ENCODE measurements at regions not wholly inside any gene's neighbourhood (a gene's known extent, or its start where the extent isn't known, plus 50 kb on each side); places are given as distances from the start of the nearest gene placed in this dataset.

- H3K9ac ChIP-seq (ENCODE audit: low read depth, low read length) = no peak overlapping the region
- H3K4me3 ChIP-seq (ENCODE audit: low read depth, low read length) = no peak overlapping the region
- H3K36me3 ChIP-seq (ENCODE audit: control insufficient read depth, insufficient read depth, low read length) = no peaks in the 10 kb centered on the region
- no peak overlapping the region for H3K27ac ChIP-seq (ENCODE audit: low read depth, low read length)
- H3K9me3 ChIP-seq (ENCODE audit: control insufficient read depth, insufficient read depth, low read length) = no peaks in the 10 kb centered on the region
- H3K27me3 ChIP-seq (ENCODE audit: control insufficient read depth, insufficient read depth, low read length) = no peaks in the 10 kb centered on the region
- H3K4me1 ChIP-seq (ENCODE audit: control insufficient read depth, insufficient read depth, low read length) = peaks cover 10% of the 10 kb centered on the region
These were observed 93.0 kb upstream of the CEP85L start for GRCh38 chr6:118744261-118744941.

- Histone ChIP-seq H3K4me1 (ENCODE audit: control insufficient read depth, insufficient read depth, low read length) (peaks cover 10% of the 10 kb centered on the region), H3K36me3 (ENCODE audit: control insufficient read depth, insufficient read depth, low read length) (no peaks in the 10 kb centered on the region), H3K27ac (ENCODE audit: low read depth, low read length) (no peak overlapping the region), H3K9ac (ENCODE audit: low read depth, low read length) (no peak overlapping the region), H3K9me3 (ENCODE audit: control insufficient read depth, insufficient read depth, low read length) (no peaks in the 10 kb centered on the region), H3K27me3 (ENCODE audit: control insufficient read depth, insufficient read depth, low read length) (no peaks in the 10 kb centered on the region), H3K4me3 (ENCODE audit: low read depth, low read length) (no peak overlapping the region)
These were observed 92.4 kb upstream of the CEP85L start for GRCh38 chr6:118743746-118744145.

- Histone ChIP-seq H3K27me3 (ENCODE audit: control insufficient read depth, insufficient read depth, low read length) (no peaks in the 10 kb centered on the region), H3K4me3 (ENCODE audit: low read depth, low read length) (no peak overlapping the region), H3K9ac (ENCODE audit: low read depth, low read length) (no peak overlapping the region), H3K27ac (ENCODE audit: low read depth, low read length) (no peak overlapping the region), H3K36me3 (ENCODE audit: control insufficient read depth, insufficient read depth, low read length) (no peaks in the 10 kb centered on the region), H3K4me1 (ENCODE audit: control insufficient read depth, insufficient read depth, low read length) (no peaks in the 10 kb centered on the region), H3K9me3 (ENCODE audit: control insufficient read depth, insufficient read depth, low read length) (no peaks in the 10 kb centered on the region)
These were observed 89.0 kb upstream of the CEP85L start for GRCh38 chr6:118740372-118740771.

DNA sequence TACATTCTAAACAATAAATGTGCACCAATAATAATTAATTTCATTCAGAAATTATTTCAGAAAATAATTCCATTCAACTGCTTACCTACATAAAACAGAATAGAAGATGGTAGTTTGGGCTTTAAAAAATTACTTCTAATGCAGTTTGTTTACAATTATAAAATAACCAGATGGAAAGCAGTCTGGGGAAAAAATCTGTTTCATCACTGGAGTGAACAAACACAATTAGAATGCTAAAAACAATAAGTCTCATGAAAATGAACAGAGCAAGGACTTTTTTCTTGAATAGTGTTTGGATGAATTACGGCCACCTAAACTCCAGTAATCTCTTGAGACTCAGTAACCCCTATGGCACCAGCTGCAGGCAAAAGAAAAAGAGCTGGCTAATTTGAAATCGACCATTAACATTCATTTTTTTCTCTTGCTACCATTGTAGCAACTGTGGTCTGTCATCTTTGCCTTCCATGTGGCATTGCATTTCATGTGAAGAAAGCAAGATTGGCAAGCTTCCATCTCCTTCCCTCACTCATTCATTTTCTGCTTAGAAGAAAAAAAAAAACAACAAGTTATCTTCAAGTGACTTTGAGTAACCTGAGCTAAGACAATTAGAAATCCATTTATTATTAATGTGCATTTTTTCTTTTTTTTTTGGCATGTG lies 88.4 kb upstream of the CEP85L start:
- no peak overlapping the region for H3K9ac ChIP-seq (ENCODE audit: low read depth, low read length)
- H3K4me3 ChIP-seq (ENCODE audit: low read depth, low read length) = no peak overlapping the region
- no peaks in the 10 kb centered on the region for H3K27me3 ChIP-seq (ENCODE audit: control insufficient read depth, insufficient read depth, low read length)
- H3K36me3 ChIP-seq (ENCODE audit: control insufficient read depth, insufficient read depth, low read length) = no peaks in the 10 kb centered on the region
- H3K27ac ChIP-seq (ENCODE audit: low read depth, low read length) = no peak overlapping the region
- no peaks in the 10 kb centered on the region for H3K9me3 ChIP-seq (ENCODE audit: control insufficient read depth, insufficient read depth, low read length)
- H3K4me1 ChIP-seq (ENCODE audit: control insufficient read depth, insufficient read depth, low read length) = peaks cover 4% of the 10 kb centered on the region; the same call in 1 of the 2 replicates

DNA sequence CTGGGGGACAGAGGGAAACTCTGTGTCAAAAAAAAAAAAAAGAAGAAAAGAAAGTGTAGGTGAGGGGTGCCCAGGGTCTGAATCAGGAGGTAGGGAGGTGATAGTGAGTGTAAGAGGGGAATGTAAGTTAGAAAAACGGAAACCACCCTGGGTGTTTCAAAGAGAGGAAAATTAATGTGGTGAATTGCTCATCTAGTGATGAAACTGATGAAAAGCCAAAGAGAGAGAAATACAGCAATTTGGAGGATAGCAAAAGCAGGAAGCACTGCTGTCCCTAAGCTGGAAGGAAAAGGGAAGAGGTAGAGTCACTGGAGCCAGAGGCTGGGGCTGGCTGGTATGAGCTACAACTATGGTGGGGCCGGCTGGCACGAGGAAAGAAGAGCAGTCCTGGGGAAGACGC lies 85.0 kb upstream of the CEP85L start:
- no peaks in the 10 kb centered on the region for H3K36me3 ChIP-seq (ENCODE audit: control insufficient read depth, insufficient read depth, low read length)
- no peak overlapping the region for H3K4me3 ChIP-seq (ENCODE audit: low read depth, low read length)
- H3K27ac ChIP-seq (ENCODE audit: low read depth, low read length) = no peak overlapping the region
- peaks cover 4% of the 10 kb centered on the region; the same call in 1 of the 2 replicates for H3K4me1 ChIP-seq (ENCODE audit: control insufficient read depth, insufficient read depth, low read length)
- H3K27me3 ChIP-seq (ENCODE audit: control insufficient read depth, insufficient read depth, low read length) = no peaks in the 10 kb centered on the region
- H3K9me3 ChIP-seq (ENCODE audit: control insufficient read depth, insufficient read depth, low read length) = no peaks in the 10 kb centered on the region
- no peak overlapping the region for H3K9ac ChIP-seq (ENCODE audit: low read depth, low read length)

- Histone ChIP-seq H3K27me3 (ENCODE audit: control insufficient read depth, insufficient read depth, low read length) (no peaks in the 10 kb centered on the region), H3K4me1 (ENCODE audit: control insufficient read depth, insufficient read depth, low read length) (peaks cover 4% of the 10 kb centered on the region; the same call in 1 of the 2 replicates), H3K27ac (ENCODE audit: low read depth, low read length) (no peak overlapping the region), H3K9me3 (ENCODE audit: control insufficient read depth, insufficient read depth, low read length) (no peaks in the 10 kb centered on the region), H3K4me3 (ENCODE audit: low read depth, low read length) (no peak overlapping the region), H3K36me3 (ENCODE audit: control insufficient read depth, insufficient read depth, low read length) (no peaks in the 10 kb centered on the region), H3K9ac (ENCODE audit: low read depth, low read length) (no peak overlapping the region)
These were observed 83.9 kb upstream of the CEP85L start for GRCh38 chr6:118735320-118735719.

DNA sequence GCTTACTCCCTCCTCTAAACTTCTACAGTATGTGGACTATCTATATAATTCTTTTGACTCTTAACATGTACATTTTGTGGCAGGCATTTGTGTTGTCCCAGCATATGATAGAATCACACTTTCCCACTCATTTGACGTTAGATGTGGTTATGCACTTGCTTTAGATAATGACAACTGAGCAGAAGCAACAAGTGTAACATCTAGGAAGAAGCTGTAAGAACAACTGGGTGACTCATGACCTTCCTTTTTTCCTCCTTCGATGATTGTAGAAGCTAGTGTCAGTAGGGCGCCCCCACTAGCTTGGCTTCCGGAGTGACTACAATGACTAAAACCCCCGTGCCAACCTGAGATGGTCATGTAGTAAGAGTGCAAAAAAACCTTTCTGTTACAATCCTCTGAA lies 74.6 kb upstream of the CEP85L start:
- Histone ChIP-seq H3K27ac (ENCODE audit: low read depth, low read length) (no peak overlapping the region), H3K4me1 (ENCODE audit: control insufficient read depth, insufficient read depth, low read length) (no peaks in the 10 kb centered on the region), H3K4me3 (ENCODE audit: low read depth, low read length) (no peak overlapping the region), H3K9me3 (ENCODE audit: control insufficient read depth, insufficient read depth, low read length) (no peaks in the 10 kb centered on the region), H3K27me3 (ENCODE audit: control insufficient read depth, insufficient read depth, low read length) (no peaks in the 10 kb centered on the region), H3K9ac (ENCODE audit: low read depth, low read length) (no peak overlapping the region), H3K36me3 (ENCODE audit: control insufficient read depth, insufficient read depth, low read length) (no peaks in the 10 kb centered on the region)

GRCh38 chr6:118724211-118724610 lies 72.8 kb upstream of the CEP85L start:
- Histone ChIP-seq H3K27me3 (ENCODE audit: control insufficient read depth, insufficient read depth, low read length) (no peaks in the 10 kb centered on the region), H3K36me3 (ENCODE audit: control insufficient read depth, insufficient read depth, low read length) (no peaks in the 10 kb centered on the region), H3K4me1 (ENCODE audit: control insufficient read depth, insufficient read depth, low read length) (no peaks in the 10 kb centered on the region), H3K9me3 (ENCODE audit: control insufficient read depth, insufficient read depth, low read length) (no peaks in the 10 kb centered on the region), H3K9ac (ENCODE audit: low read depth, low read length) (no peak overlapping the region), H3K27ac (ENCODE audit: low read depth, low read length) (no peak overlapping the region), H3K4me3 (ENCODE audit: low read depth, low read length) (no peak overlapping the region)

DNA sequence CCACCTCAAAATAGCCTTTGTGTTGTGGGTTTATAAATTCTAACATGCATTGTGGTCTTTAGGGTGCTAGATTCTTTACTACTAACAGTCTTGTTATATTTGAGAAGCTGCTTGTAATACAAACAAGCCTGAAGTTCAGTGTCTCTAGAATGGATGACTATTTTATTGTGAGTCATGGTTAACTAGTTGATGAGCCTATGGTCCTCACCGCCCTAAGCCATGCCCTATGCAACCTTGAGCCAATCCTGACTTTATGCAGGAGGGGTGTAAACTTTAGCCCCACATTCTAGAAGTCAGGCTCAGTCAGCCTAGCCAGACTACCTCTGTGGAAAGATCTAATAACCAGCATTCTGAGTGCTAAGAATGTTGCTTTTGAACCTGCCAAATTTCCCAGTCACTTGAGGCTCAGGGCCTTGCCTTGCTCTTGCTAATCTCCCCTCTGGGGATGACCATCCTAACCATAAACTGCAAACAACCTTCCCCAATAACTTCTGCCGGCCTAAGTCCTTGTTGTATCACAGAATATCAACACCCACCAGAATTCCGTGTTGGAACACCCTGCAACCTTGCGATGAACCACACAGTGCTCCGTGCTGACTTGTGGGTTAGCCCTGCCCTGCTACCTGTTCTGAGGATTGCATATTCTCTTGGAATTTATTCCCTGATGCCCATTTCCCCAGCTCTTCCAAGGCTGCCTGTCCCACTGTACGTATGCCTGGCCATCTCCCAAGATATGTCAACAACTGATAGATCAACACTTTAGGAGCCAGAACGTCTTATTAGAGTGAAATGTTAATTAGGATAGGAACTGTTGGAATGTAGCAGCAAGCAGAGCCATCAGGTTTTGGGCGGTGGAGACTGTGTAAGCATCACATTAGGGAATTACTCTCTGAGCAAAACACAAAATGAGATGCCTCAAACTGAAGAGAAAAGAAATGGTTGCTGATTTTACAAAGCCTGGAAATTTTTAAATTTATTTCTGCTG lies 71.7 kb upstream of the CEP85L start:
- H3K27ac ChIP-seq (ENCODE audit: low read depth, low read length) = no peak overlapping the region
- no peaks in the 10 kb centered on the region for H3K27me3 ChIP-seq (ENCODE audit: control insufficient read depth, insufficient read depth, low read length)
- no peaks in the 10 kb centered on the region for H3K36me3 ChIP-seq (ENCODE audit: control insufficient read depth, insufficient read depth, low read length)
- no peak overlapping the region for H3K4me3 ChIP-seq (ENCODE audit: low read depth, low read length)
- no peaks in the 10 kb centered on the region for H3K4me1 ChIP-seq (ENCODE audit: control insufficient read depth, insufficient read depth, low read length)
- no peaks in the 10 kb centered on the region for H3K9me3 ChIP-seq (ENCODE audit: control insufficient read depth, insufficient read depth, low read length)
- H3K9ac ChIP-seq (ENCODE audit: low read depth, low read length) = no peak overlapping the region

DNA sequence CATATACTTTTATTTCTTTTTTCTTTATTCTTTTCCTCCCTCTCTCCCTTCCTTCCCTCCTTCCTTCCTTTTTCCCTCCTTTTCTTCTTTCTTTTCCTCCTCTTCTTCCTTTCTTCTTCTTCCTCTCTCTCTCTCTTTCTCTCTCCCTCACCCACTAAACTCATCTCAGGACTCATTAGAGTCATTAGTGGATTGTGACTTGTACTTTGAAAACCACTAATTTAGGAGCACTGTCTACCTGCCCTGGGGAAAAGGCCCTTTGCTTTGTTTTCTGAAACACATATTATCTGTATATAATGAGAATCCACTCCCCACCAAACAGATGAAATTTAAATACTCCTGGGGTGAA lies 68.7 kb upstream of the CEP85L start:
- Histone ChIP-seq H3K4me1 (ENCODE audit: control insufficient read depth, insufficient read depth, low read length) (no peaks in the 10 kb centered on the region), H3K9ac (ENCODE audit: low read depth, low read length) (no peak overlapping the region), H3K27me3 (ENCODE audit: control insufficient read depth, insufficient read depth, low read length) (no peaks in the 10 kb centered on the region), H3K36me3 (ENCODE audit: control insufficient read depth, insufficient read depth, low read length) (no peaks in the 10 kb centered on the region), H3K9me3 (ENCODE audit: control insufficient read depth, insufficient read depth, low read length) (no peaks in the 10 kb centered on the region), H3K27ac (ENCODE audit: low read depth, low read length) (no peak overlapping the region), H3K4me3 (ENCODE audit: low read depth, low read length) (no peak overlapping the region)
